GM21447 (cell line): ENCODE measurements at regions not wholly inside any gene's neighbourhood (a gene's known extent, or its start where the extent isn't known, plus 50 kb on each side); places are given as distances from the start of the nearest gene placed in this dataset.

Experiments
- ATAC-seq: cut with Tn5 transposase; IDR thresholded peaks from one replicate; pipeline ENCODE4 v1.9.1; 2021; ENCODE audit not compliant: unreplicated experiment

GRCh38 chr5:56692359-56693219, 122.8 kb upstream of the MAP3K1 start:
- peak; percentile 70 for ATAC-seq

- ATAC-seq: no peak
Observed at GRCh38 chr5:56688402-56688801, 126.9 kb upstream of the MAP3K1 start.

DNA sequence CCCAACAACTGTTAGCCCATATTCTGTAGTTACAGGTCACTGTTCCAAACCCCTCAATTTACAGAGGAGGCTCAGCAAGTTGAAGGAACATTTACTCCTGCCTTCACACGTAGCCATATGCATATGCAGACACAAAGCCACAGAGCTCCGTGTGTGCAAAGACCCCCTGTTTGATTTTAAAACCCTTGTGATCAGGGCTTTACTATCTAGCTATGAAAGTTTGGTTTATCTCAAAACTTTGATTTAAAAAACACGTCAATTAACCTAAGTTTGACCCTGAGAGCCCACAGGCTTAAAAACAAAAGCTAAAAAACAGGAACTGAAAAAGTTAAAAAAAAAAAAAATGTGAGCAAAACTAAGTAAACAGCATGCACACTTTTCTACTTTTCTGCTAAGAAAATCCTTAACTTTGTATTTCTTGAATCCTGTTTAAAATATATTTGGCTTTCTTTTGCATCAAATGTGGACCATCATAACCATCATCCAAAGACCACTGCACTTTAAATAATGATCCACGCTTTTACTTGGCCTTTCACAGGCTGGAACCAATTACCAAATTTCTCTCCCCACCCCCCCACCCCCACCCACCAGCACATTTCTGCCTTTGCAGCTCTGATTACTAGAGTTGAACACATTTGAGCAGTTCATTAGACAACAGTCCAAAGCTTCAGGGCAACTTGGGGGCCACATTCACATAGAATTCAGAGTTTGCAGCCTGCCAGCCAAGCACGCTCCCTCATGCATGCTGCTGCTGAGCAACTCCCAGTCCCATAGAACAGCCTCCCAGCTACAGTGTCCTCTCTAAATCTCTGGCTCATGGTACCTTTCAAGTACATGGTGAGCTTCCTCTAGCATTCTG, 128.8 kb upstream of the MAP3K1 start:
- ATAC-seq: peak; percentile 78

DNA sequence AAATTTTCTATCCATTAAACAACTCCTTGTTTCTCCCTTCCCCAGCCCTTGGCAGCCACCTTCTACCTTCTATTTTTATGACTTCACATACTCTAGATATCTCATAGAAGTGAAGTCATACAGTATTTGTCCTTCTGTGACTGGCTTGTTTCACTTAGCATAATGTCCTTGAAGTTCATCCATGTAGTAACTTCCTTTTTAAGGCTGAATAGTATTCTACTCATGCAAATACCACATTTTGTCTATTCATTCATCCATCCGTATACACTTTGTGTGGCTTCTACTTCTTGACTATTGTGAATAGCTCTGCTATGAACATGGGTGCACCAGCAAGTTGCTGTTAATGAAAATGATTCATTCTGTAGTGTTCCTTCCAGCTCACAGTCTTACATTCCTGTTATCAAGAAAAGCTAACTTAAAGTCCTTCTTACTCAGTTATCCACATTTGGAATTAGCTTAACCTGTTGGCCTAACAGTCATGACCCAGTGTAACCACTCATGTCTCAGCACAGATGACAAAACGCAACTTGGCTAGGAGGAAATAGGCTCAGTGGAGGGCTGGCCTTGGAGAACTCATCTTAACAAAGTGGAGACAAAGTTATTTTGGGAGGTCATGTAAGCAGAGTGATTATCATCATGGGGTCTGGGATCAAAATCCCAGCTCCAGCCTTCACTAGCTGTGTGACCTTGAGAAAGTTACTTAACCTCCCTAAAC, 129.7 kb upstream of the MAP3K1 start:
- no peak for ATAC-seq

- ATAC-seq: no peak
Observed at GRCh38 chr5:56684159-56684558, 131.2 kb upstream of the MAP3K1 start.

- ATAC-seq: no peak
Observed at GRCh38 chr5:56683733-56684132, 131.6 kb upstream of the MAP3K1 start.

- ATAC-seq: no peak
Observed at GRCh38 chr5:56683281-56683680, 132.1 kb upstream of the MAP3K1 start.

DNA sequence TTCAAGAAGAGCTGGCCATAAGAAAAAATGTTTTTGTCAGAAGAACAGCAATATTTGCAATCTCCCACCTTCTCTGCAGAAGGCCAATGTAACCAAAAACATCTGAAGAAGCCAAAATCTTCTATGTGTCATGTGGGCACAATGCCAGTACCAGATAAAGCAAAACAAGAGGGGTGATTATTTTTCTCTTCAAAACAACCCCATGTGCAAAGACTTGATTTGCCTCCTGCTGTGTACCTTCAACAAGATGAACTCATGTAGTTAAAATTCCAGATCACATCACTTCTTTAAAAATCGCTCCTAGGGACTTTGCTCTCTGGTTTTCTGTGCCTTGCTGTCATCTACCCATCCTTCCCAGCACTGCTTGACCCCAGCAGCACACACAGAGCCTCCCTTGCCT, 134.0 kb upstream of the MAP3K1 start:
- ATAC-seq: no peak

DNA sequence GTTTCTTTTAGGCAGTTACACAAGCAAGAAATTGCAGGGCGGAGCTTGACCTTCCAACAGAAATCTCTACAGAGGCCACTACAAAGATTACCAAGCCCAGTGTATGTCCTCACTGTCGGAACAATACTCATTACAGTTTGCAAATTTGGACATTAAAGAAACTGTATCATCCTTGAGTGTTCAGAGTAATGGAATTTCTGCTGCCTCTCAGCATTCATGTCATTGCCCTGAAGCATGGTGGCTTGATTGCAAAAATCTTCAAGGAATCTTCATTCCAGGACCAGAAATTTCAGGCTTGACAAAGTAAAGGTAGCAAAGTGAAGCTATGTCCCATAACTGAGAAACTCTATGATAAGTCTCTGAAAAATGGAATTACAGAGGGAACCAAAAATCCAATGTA, 134.6 kb upstream of the MAP3K1 start:
- no peak for ATAC-seq

DNA sequence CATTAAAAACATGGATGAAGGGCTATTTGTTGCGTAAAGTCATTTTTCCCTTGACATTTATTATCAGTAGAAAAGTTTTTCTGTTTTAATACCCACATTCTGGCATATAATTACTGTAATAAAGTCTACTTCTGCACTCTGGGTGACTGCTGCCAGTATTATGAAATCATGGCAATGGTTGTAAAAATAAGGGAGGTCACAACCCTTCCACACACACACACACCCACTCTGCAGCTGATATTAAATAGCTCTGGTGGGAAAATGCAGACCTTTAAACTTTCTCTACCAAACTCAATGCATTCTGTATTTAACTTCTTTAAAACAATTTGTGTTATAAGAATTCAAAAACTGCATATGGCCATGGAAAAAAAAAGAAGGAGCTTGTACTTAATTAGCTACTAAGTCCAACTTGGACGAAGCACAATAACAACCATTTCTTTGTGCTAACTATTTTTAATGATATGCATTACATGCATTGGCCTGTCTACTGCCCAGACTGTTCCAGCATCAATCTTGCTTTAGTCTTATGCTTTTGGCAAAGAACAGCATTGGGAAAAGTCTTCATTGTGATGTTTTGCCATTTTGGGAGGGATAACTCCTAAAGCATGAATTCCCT, 137.6 kb upstream of the MAP3K1 start:
- no peak for ATAC-seq

DNA sequence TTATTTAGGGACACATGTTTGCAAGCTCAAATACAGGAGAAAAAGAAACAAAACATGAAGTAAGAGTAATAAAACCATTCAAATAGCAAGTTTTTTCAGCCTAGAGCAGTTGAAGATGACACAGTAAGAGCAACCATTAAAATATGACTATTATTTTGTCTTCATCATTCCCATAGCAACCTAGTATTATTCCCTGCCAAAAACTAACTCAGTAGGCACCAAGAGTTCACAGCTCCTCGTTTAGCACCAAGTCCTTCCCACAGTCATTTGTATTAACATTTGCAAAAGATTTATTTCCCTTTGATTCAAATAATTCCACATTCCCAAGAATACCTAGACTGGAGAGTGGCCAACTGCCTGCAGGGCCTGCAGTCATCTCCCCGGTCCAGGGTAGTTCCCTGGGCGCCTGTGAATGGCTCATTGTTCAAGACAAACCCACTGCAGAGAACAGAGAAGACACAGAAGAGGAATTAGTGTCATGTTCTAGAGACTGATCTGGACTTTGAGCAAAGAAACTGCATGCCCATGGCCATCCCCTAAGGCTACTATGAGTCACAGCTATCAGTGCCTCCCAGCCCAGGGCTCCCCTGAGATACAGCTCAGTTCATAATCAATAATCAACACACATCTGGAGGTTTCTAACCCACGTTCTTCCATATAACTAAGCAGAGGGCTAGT, 139.1 kb upstream of the MAP3K1 start:
- no peak for ATAC-seq

GRCh38 chr5:56674441-56674840, 140.9 kb upstream of the MAP3K1 start:
- no peak for ATAC-seq

GRCh38 chr5:56673171-56673570, 142.2 kb upstream of the MAP3K1 start:
- ATAC-seq: no peak

DNA sequence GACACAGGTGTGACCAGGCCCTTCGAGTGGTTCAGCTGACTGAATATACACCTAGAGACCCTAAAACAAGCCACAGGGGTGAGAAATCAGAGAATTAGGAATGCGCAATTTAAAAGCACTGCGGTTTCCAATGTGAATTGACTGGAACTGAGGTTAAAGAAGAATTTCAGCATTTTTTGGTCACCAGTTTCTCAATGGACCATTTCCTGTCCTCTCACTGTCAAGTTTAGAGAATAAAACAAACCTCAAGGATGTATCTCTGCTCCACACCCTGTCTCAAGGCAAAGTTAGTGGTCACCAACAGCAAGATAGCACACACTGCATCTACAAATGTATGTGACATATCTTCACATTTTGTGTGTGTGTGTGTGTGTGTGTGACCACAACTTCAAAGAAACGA, 143.8 kb upstream of the MAP3K1 start:
- no peak for ATAC-seq

DNA sequence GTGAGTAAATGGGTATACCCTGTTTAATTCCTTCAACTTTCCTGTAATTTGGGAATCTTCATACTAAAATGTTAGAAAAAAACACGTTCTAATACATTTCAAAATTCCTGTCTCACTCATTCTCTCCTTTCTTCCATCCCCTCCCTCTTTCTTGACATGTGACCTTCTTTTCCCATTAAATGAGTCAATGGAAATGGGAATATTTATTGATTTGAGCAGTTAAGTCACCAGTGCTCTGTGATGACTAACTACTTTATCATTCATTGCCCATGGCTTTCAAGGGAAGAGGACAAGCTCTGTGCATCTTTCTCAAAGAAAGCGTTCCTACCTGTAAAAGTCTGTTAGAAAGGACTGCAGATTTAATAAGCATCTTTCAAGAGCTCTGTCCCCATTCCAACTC, 144.4 kb upstream of the MAP3K1 start:
- no peak for ATAC-seq

DNA sequence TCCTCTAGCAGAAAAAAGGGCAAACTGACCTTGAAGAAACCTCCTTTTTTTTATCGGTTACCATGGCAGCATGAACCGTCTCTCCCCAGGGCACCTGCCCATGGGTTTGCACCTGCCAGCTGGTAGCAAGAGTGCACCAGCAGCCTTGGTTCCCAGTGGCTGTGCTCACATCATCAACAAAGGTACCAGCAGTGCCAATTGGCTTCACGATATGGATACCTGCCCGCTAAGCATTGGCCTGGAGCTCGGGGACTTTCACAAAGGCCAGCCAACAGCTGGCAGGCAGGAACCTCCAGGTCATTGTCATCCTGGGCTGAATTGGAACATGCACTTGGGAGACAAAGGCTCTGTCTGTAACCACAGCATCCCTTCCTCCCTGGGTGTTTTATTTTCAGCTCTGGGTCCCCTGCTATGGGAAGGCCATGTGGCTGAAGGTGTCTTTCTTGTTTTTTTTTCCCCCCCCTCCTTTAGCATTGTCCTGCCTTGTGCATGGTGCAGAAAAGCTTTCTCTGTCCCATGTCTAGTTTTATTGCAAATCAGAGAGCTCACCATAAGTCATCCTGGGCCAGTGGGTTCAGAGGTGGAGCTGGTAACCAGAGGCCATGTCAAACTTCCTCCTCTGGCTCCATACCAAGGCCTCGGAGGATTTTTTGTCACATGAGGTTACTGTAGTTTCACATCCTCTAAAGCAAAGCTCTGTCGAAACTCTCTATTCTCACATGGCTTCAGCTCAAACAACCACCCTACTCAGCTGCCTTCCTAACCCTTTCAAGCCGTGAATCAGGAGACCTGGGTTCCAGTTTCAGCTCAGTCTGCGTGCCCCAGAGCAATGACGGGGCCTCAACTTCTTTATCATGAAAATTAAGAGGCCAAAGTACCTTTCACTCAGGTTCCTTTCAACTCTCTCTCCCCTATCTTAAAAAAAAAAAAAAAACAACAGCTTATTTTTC, 145.5 kb upstream of the MAP3K1 start:
- ATAC-seq: peak; percentile 99

DNA sequence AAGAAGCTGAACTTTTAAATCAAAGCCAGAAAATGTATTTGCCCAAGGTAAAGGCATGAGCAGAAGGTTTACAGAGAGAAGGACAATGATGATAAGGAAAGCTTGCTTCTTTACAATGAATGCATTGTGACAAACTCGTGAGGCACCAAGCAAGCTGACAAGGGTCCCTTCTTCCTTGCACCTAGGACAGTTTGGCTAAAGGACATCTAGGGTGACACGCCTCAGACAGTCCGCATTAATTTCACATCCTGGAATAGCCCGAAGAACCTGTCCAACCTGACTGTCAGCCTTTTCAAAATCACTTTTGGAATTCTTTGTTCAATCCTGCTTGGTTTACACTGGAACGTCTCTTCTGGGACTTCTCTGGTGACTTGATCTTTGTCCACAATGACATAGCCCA, 146.4 kb upstream of the MAP3K1 start:
- ATAC-seq: no peak

GRCh38 chr5:56667692-56668091, 147.7 kb upstream of the MAP3K1 start:
- no peak for ATAC-seq

GRCh38 chr5:56666901-56667300, 148.4 kb upstream of the MAP3K1 start:
- no peak for ATAC-seq
